ENCODE measurements at regions not wholly inside any gene's neighbourhood (a gene's known extent, or its start where the extent isn't known, plus 50 kb on each side); places are given as distances from the start of the nearest gene placed in this dataset.

- Histone ChIP-seq H4K20me1 (ENCODE audit: control insufficient read depth, insufficient read depth, low read length, poor library complexity, severe bottlenecking) (no peaks in the 10 kb centered on the region), H2AFZ (ENCODE audit: insufficient read depth, low read depth, low read length, poor library complexity, severe bottlenecking) (no peak overlapping the region), H3K9me3 (ENCODE audit: control extremely low read depth in 1 of 3, control insufficient read depth in 2 of 3, insufficient read depth in 1 of 3, low read length in 2 of 3) (no peaks in the 10 kb centered on the region), H3K79me2 (ENCODE audit: control insufficient read depth, insufficient read depth, low read length) (no peaks in the 10 kb centered on the region), H3K9ac (ENCODE audit: low read length) (no peak overlapping the region), H3K4me3 (ENCODE audit: control extremely low read depth in 1 of 5, extremely low read depth in 1 of 5, insufficient read depth in 1 of 5, low read depth in 2 of 5, low read length in 4 of 5) (no peak overlapping the region), H3K4me1 (ENCODE audit: control insufficient read depth in 2 of 2, insufficient read depth in 2 of 2, low read length in 2 of 2) (no peaks in the 10 kb centered on the region), H3K27ac (ENCODE audit: low read length in 2 of 2) (no peak overlapping the region), H3K4me2 (replicated peaks; ENCODE audit: low read depth, low read length, poor library complexity, severe bottlenecking) (no peak overlapping the region), H3K36me3 (replicated peaks in 1 of 2; ENCODE audit: control extremely low read depth in 1 of 2, control insufficient read depth in 1 of 2, extremely low read depth in 1 of 2, insufficient read depth in 2 of 2, low read length in 1 of 2) (no peaks in the 10 kb centered on the region), H3K27me3 (replicated peaks in 1 of 4; ENCODE audit: control extremely low read depth in 1 of 4, control insufficient read depth in 3 of 4, insufficient read depth in 4 of 4, low read length in 3 of 4) (no peaks in the 10 kb centered on the region)
- CTCF ChIA-PET: no interaction called here
- Mint-ChIP-seq H3K27me3 (peaks cover 16% of the 10 kb centered on the region), H3K4me1 (no peaks in the 10 kb centered on the region), H3K9me3 (ENCODE audit: insufficient read depth) (no peaks in the 10 kb centered on the region), H3K4me3 (no peak overlapping the region), H3K27ac (no peak overlapping the region)
- DNase-seq: no peak
- WGBS (ENCODE audit: insufficient coverage): 92% methylated on average over 2 of the region's 3 CpGs
- TF ChIP-seq CTCF (IDR thresholded peaks at IDR 0.05) (no peak), EZH2 (IDR thresholded peaks at IDR 0.05; ENCODE audit: borderline replicate concordance, insufficient read depth, low read depth, low read length, poor library complexity, severe bottlenecking) (no peak)
- no peak for ATAC-seq (ENCODE audit: low read depth)
- POLR2A ChIA-PET: no interaction called here
- intact Hi-C loops (cut with micrococcal nuclease): no loop called here
Observed at GRCh38 chr9:120327322-120327721, 252.6 kb downstream of the CDK5RAP2 start.

GRCh38 chr9:120326049-120326693 is 253.8 kb downstream of the CDK5RAP2 start:
- ATAC-seq (ENCODE audit: low read depth) (no peak), DNase-seq (no peak)
- Histone ChIP-seq H3K9ac (ENCODE audit: low read length) (no peak overlapping the region), H3K4me3 (ENCODE audit: control extremely low read depth in 1 of 5, extremely low read depth in 1 of 5, insufficient read depth in 1 of 5, low read depth in 2 of 5, low read length in 4 of 5) (no peak overlapping the region), H3K9me3 (ENCODE audit: control extremely low read depth in 1 of 3, control insufficient read depth in 2 of 3, insufficient read depth in 1 of 3, low read length in 2 of 3) (no peaks in the 10 kb centered on the region), H3K27me3 (replicated peaks in 1 of 4; ENCODE audit: control extremely low read depth in 1 of 4, control insufficient read depth in 3 of 4, insufficient read depth in 4 of 4, low read length in 3 of 4) (no peaks in the 10 kb centered on the region), H3K4me1 (ENCODE audit: control insufficient read depth in 2 of 2, insufficient read depth in 2 of 2, low read length in 2 of 2) (no peaks in the 10 kb centered on the region), H4K20me1 (ENCODE audit: control insufficient read depth, insufficient read depth, low read length, poor library complexity, severe bottlenecking) (no peaks in the 10 kb centered on the region), H3K79me2 (ENCODE audit: control insufficient read depth, insufficient read depth, low read length) (no peaks in the 10 kb centered on the region), H3K27ac (ENCODE audit: low read length in 2 of 2) (no peak overlapping the region), H2AFZ (ENCODE audit: insufficient read depth, low read depth, low read length, poor library complexity, severe bottlenecking) (no peak overlapping the region), H3K4me2 (replicated peaks; ENCODE audit: low read depth, low read length, poor library complexity, severe bottlenecking) (no peak overlapping the region), H3K36me3 (replicated peaks in 1 of 2; ENCODE audit: control extremely low read depth in 1 of 2, control insufficient read depth in 1 of 2, extremely low read depth in 1 of 2, insufficient read depth in 2 of 2, low read length in 1 of 2) (no peaks in the 10 kb centered on the region)
- CTCF ChIA-PET: no interaction called here
- POLR2A ChIA-PET: no interaction called here
- Mint-ChIP-seq H3K4me3 (no peak overlapping the region), H3K4me1 (no peaks in the 10 kb centered on the region), H3K9me3 (ENCODE audit: insufficient read depth) (no peaks in the 10 kb centered on the region), H3K27me3 (peaks cover 24% of the 10 kb centered on the region), H3K27ac (no peak overlapping the region)
- intact Hi-C loops (cut with micrococcal nuclease): no loop called here
- WGBS (ENCODE audit: insufficient coverage): 83% methylated on average over 3 of the region's 4 CpGs
- TF ChIP-seq CTCF (IDR thresholded peaks at IDR 0.05) (no peak), EZH2 (IDR thresholded peaks at IDR 0.05; ENCODE audit: borderline replicate concordance, insufficient read depth, low read depth, low read length, poor library complexity, severe bottlenecking) (no peak)
